ENCODE measurements at regions not wholly inside any gene's neighbourhood (a gene's known extent, or its start where the extent isn't known, plus 50 kb on each side); places are given as distances from the start of the nearest gene placed in this dataset.

DNA sequence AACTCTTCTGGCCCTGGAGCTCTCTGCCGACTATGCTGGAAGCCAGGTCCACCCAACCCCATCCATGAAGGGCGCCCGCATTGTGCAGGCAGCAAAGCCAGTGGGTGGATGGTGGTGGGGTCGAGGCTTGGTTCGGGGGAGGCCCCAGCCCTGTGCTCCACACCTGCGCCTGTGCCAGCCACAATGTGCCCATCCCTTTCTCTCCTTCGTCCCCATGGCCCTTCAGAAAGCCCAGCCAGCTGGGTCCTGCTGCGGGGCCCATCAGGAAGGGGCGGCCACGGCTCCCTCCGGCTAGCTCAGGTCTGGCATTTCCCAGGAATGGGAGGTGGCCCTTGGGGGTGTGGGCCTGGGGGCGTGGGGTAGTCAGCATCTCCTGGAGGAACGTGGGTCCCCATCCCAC is 91.6 kb downstream of the HMX1 start:
- WGBS, 2 donors: 62 to 81% methylated on average over 6 to 13 of the region's 13 CpGs
- Histone ChIP-seq H3K9me3 (no peaks in the 10 kb centered on the region), H3K4me1 (no peaks in the 10 kb centered on the region), H3K27ac (no peak overlapping the region), H3K36me3 (no peaks in the 10 kb centered on the region), H3K4me3 (no peak overlapping the region), H3K27me3 (no peaks in the 10 kb centered on the region)
- no peak for DNase-seq
- TF ChIP-seq POLR2AphosphoS5 (IDR thresholded peaks at IDR 0.05): no peak
- TF ChIP-seq, protein P1, sequence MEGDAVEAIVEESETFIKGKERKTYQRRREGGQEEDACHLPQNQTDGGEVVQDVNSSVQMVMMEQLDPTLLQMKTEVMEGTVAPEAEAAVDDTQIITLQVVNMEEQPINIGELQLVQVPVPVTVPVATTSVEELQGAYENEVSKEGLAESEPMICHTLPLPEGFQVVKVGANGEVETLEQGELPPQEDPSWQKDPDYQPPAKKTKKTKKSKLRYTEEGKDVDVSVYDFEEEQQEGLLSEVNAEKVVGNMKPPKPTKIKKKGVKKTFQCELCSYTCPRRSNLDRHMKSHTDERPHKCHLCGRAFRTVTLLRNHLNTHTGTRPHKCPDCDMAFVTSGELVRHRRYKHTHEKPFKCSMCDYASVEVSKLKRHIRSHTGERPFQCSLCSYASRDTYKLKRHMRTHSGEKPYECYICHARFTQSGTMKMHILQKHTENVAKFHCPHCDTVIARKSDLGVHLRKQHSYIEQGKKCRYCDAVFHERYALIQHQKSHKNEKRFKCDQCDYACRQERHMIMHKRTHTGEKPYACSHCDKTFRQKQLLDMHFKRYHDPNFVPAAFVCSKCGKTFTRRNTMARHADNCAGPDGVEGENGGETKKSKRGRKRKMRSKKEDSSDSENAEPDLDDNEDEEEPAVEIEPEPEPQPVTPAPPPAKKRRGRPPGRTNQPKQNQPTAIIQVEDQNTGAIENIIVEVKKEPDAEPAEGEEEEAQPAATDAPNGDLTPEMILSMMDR (IDR thresholded peaks at IDR 0.05): no peak
- no peak for TF ChIP-seq EP300 (IDR thresholded peaks at IDR 0.05)
- no peak for TF ChIP-seq POLR2A (IDR thresholded peaks at IDR 0.05)
- ATAC-seq (ENCODE audit: low FRiP score in 2 of 2): no peak

DNA sequence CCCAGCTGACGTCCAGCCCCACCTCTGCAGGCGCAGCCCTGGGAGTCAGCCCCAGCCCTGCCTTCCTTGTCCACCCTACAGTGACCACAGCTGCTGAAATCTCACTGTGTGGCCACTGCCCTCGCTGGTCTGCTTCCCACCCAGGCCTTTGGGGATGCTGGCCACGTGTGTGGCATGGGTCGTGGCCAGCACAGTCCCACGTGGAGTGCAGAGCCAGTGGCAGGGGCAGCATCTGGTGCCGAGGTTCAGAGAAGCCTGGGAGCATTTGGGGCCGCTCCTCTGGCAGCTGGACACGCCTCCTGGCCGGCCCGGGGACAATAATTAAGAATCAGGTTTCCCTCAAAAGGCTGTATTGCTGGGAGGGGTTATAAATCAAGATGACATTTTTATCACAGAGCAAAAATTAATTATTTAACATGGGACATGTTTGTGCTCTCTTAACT is 92.1 kb downstream of the HMX1 start:
- WGBS, 2 donors: 46 to 53% methylated on average over 6 to 11 of the region's 11 CpGs
- Histone ChIP-seq H3K4me1 (no peaks in the 10 kb centered on the region), H3K4me3 (no peak overlapping the region), H3K9me3 (no peaks in the 10 kb centered on the region), H3K27ac (no peak overlapping the region), H3K36me3 (no peaks in the 10 kb centered on the region), H3K27me3 (no peaks in the 10 kb centered on the region)
- DNase-seq: peak in 1 of 2 donors; percentile 66
- TF ChIP-seq EP300 (IDR thresholded peaks at IDR 0.05) (no peak), POLR2AphosphoS5 (IDR thresholded peaks at IDR 0.05) (no peak)
- TF ChIP-seq, protein P1 (IDR thresholded peaks at IDR 0.05): no peak
- no peak for ATAC-seq (ENCODE audit: low FRiP score in 2 of 2)

DNA sequence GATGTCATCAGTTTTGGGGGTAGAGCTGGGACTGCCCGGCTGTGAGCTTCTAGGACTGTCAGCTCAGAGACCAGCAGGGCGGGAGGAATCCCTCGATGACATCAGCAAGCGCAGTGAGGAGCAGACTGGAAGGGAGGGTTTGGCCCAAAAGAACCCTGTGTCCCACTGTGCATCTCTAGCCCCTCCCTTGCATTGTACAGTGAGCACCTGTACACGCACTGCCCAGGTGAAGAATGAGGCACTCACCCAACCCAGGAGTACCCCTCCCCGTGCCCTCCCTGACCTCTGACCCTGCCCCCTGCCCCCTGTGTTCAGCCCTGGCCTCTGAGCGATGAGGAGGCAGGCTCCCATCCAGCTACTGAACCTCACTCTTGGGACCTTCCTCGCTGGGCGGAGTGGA is 92.9 kb downstream of the HMX1 start:
- 64 to 90% methylated on average over 5 to 9 of the region's 9 CpGs for WGBS, 2 donors

DNA sequence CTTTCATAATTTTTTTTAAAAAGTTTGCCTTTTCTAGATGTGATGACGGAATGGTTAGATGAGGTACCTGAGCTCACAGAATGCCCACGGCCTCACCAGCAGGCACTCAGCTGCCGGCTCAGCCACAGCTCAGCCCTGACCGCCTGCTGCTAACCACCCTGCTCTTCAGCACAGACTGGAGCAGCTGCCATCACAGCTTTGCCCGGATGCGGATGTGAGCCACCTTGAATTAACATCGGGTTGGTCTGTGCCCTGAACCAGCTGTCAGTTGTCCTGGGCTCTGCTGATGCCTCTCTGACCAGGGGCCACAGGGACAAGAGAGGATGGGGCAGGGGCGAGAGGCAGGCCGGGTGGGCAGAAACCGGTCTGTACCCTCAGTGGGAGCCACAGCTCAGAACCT is 93.3 kb downstream of the HMX1 start:
- Histone ChIP-seq H3K9me3 (no peaks in the 10 kb centered on the region), H3K36me3 (no peaks in the 10 kb centered on the region), H3K4me1 (no peaks in the 10 kb centered on the region), H3K27ac (no peak overlapping the region), H3K4me3 (no peak overlapping the region), H3K27me3 (no peaks in the 10 kb centered on the region)
- ATAC-seq (ENCODE audit: low FRiP score in 2 of 2): no peak
- no peak for DNase-seq
- TF ChIP-seq, protein P1 (IDR thresholded peaks at IDR 0.05): no peak
- 67 to 74% methylated on average over 8 to 10 of the region's 10 CpGs for WGBS, 2 donors

More for the DNA sequence above, 92.9 kb downstream of the HMX1 start:
- no peak overlapping the region for H3K4me3 ChIP-seq
- ATAC-seq (ENCODE audit: low FRiP score in 2 of 2): no peak
- DNase-seq: no peak
- no peaks in the 10 kb centered on the region for H3K9me3 ChIP-seq
- TF ChIP-seq, protein P1 (IDR thresholded peaks at IDR 0.05): no peak
- no peak for TF ChIP-seq POLR2AphosphoS5 (IDR thresholded peaks at IDR 0.05)
- no peaks in the 10 kb centered on the region for H3K27me3 ChIP-seq
- H3K27ac ChIP-seq: no peak overlapping the region
- no peaks in the 10 kb centered on the region for H3K4me1 ChIP-seq
- H3K36me3 ChIP-seq: no peaks in the 10 kb centered on the region

DNA sequence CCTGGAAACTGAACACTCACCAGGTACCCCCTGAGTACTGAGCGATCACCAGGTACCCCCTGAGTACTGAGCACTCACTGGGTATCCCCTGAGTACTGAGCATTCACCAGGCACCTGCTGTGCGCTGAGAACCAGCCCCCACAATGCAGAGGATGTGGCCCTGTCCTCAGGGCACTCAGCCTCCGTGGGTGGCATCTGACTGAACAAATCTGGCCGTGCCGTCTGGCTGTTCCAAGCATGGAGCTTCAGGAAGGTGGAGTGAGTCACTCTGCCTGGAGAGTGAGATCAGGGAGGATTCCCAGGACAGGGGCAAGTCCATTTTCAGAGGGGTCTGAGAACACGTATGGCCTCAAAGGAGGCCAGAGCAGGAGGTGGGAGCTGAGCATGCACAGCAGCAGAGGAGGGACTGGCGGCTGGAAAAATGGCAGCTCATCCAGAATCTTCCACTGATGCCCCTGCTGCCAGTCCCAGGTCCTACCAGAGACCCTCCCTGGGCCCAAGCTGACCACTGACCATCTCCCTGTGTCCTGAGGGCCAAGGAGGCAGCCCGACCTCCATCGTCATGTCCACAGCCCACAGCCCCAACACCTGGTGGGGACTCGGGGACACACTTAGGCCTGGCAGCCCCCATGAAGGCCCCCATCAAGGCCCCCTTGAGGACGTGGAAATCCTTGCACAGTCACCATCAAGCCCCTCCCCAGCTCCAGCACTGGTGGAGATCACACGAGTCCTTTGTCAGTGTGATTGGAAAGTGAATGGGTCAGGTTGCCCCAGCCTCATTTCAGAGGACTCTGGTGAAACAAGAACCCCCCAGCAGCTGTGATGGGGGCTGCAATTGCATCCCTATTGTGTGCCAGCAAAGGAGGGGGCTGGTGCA is 94.1 kb downstream of the HMX1 start:
- 69 to 85% methylated on average over 9 to 12 of the region's 12 CpGs for WGBS, 2 donors
- ATAC-seq (ENCODE audit: low FRiP score in 2 of 2): no peak
- no peak overlapping the region for H3K4me3 ChIP-seq
- H3K36me3 ChIP-seq: no peaks in the 10 kb centered on the region
- H3K9me3 ChIP-seq: no peaks in the 10 kb centered on the region
- H3K4me1 ChIP-seq: no peaks in the 10 kb centered on the region
- no peak for DNase-seq
- no peaks in the 10 kb centered on the region for H3K27me3 ChIP-seq
- H3K27ac ChIP-seq: no peak overlapping the region
- TF ChIP-seq EP300 (IDR thresholded peaks at IDR 0.05) (no peak), POLR2A (IDR thresholded peaks at IDR 0.05) (no peak), POLR2AphosphoS5 (IDR thresholded peaks at IDR 0.05) (no peak)
- TF ChIP-seq, protein P1 (IDR thresholded peaks at IDR 0.05): no peak

Data from upper lobe of left lung (tissue), 6 donors.